Neuronal stem cell (in vitro differentiated cells): ENCODE measurements at regions not wholly inside any gene's neighbourhood (a gene's known extent, or its start where the extent isn't known, plus 50 kb on each side); places are given as distances from the start of the nearest gene placed in this dataset.
A peak's percentile ranks its signal among the peaks of the same experiment; 100 is the strongest.

Source experiments
- DNase-seq: peaks from one replicate; pipeline ENCODE4 v3.0.0-alpha.2; 2013; ENCODE audit warnings: low spot score
- H2AFZ ChIP-seq: one replicate; pipeline ENCODE4 v1.6.1; 2013; ENCODE audit warnings: mild to moderate bottlenecking, low read length, inconsistent platforms
- H2AK5ac ChIP-seq: 2 replicates; pipeline ENCODE4 v1.6.1; 2013; ENCODE audit warnings: low read depth, mild to moderate bottlenecking, inconsistent platforms, low read length, moderate library complexity, mixed read lengths
- H2BK120ac ChIP-seq: 2 replicates; pipeline ENCODE4 v1.6.1; 2013; ENCODE audit warnings: low read depth, mild to moderate bottlenecking, inconsistent platforms, low read length, moderate library complexity, mixed read lengths
- H2BK12ac ChIP-seq: one replicate; pipeline ENCODE4 v1.6.1; 2013; ENCODE audit warnings: low read length, inconsistent platforms
- H2BK15ac ChIP-seq: 2 replicates; pipeline ENCODE4 v1.6.1; 2013; ENCODE audit warnings: mild to moderate bottlenecking, low read length, inconsistent platforms, mixed read lengths
- H2BK5ac ChIP-seq: one replicate; pipeline ENCODE4 v1.6.1; 2013; ENCODE audit warnings: inconsistent platforms, mild to moderate bottlenecking, low read length, moderate library complexity
- H3K14ac ChIP-seq: one replicate; pipeline ENCODE4 v1.6.1; 2013; ENCODE audit warnings: low read length, inconsistent platforms
- H3K18ac ChIP-seq: 2 replicates; pipeline ENCODE4 v1.6.1; 2013; ENCODE audit warnings: low read length, inconsistent platforms
- H3K23ac ChIP-seq: 2 replicates; pipeline ENCODE4 v1.6.1; 2013; ENCODE audit warnings: low read depth, mild to moderate bottlenecking, mixed read lengths, low read length, inconsistent platforms; ENCODE audit not compliant: poor library complexity
- H3K27ac ChIP-seq: replicated peaks from 3 replicates; pipeline ENCODE4 v1.5.1; 2013; ENCODE audit warnings: low read length, inconsistent platforms
- H3K27me3 ChIP-seq, 3 experiments: 2 replicates each; pipeline ENCODE4 v1.6.1; 2013; ENCODE audit warnings: low read length in 3 of 3, mild to moderate bottlenecking in 2 of 3, inconsistent platforms in 1 of 3, low read depth in 1 of 3, mixed read lengths in 1 of 3, moderate library complexity in 1 of 3; ENCODE audit not compliant: control insufficient read depth in 3 of 3, insufficient read depth in 3 of 3
- H3K36me3 ChIP-seq, 2 donors: replicated peaks in 1 of 2; 2 replicates each; pipeline ENCODE4 v1.6.1; 2013; ENCODE audit warnings: low read length in 2 of 2; ENCODE audit not compliant: control insufficient read depth in 2 of 2, insufficient read depth in 2 of 2
- H3K4ac ChIP-seq: 2 replicates; pipeline ENCODE4 v1.6.1; 2013; ENCODE audit warnings: inconsistent platforms, mild to moderate bottlenecking, low read length, moderate library complexity
- H3K4me1 ChIP-seq, 2 donors: 1 replicate in 1 of 2; 2 replicates in 1 of 2; pipeline ENCODE4 v1.6.1; 2013; ENCODE audit warnings: low read length in 2 of 2, low read depth in 1 of 2; ENCODE audit not compliant: control insufficient read depth in 2 of 2, insufficient read depth in 1 of 2
- H3K4me2 ChIP-seq: one replicate; pipeline ENCODE4 v1.6.1; 2013; ENCODE audit warnings: mild to moderate bottlenecking, low read length, inconsistent platforms; ENCODE audit not compliant: insufficient read depth, poor library complexity, severe bottlenecking
- H3K4me3 ChIP-seq, 2 donors: 2 replicates each; pipeline ENCODE4 v1.5.1; 2013; ENCODE audit warnings: low read length in 2 of 2, mild to moderate bottlenecking in 2 of 2, inconsistent platforms in 1 of 2, moderate library complexity in 1 of 2
- H3K79me1 ChIP-seq: one replicate; pipeline ENCODE4 v1.6.1; 2013; ENCODE audit warnings: low read depth, mild to moderate bottlenecking, inconsistent platforms, low read length, moderate library complexity
- H3K9ac ChIP-seq: one replicate; pipeline ENCODE4 v1.6.1; 2013; ENCODE audit warnings: mild to moderate bottlenecking, low read depth, low read length, inconsistent platforms; ENCODE audit not compliant: poor library complexity
- H3K9me3 ChIP-seq, 2 donors: replicated peaks in 1 of 2; 2 replicates each; pipeline versions ENCODE3 to v1.6.1; 2013; ENCODE audit warnings: low read length in 2 of 2, mild to moderate bottlenecking in 2 of 2, inconsistent platforms in 1 of 2, low read depth in 1 of 2, mixed read lengths in 1 of 2, moderate library complexity in 1 of 2; ENCODE audit not compliant: control insufficient read depth in 2 of 2, insufficient read depth in 1 of 2
- H4K8ac ChIP-seq: one replicate; pipeline ENCODE4 v1.6.1; 2013; ENCODE audit warnings: low read depth, mild to moderate bottlenecking, inconsistent platforms, low read length, moderate library complexity
- H4K91ac ChIP-seq: one replicate; pipeline ENCODE4 v1.6.1; 2013; ENCODE audit warnings: low read length, low read depth, mild to moderate bottlenecking, inconsistent platforms; ENCODE audit not compliant: poor library complexity
- WGBS, 2 donors: extraction: QIAGEN DNeasy Blood & Tissue Kit; methylation state at CpG; one replicate each; pipeline ENCODE4 v1.1.7; 2013; ENCODE audit warnings: missing lambda C conversion rate in 2 of 2, mixed read lengths in 1 of 2; ENCODE audit not compliant: insufficient read length in 2 of 2, insufficient replicate concordance in 1 of 2; ENCODE audit errors: extremely low coverage in 2 of 2; 5-methylcytosine and 5-hydroxymethylcytosine counted together

- Histone ChIP-seq H3K4ac (no peak overlapping the region), H3K79me1 (no peaks in the 10 kb centered on the region), H3K4me3 (no peak overlapping the region), H3K27me3 (peaks cover 0 to 34% (median 0%) of the 10 kb centered on the region in 3 experiments), H2BK120ac (no peak overlapping the region), H3K18ac (no peak overlapping the region), H3K4me1 (peaks cover 3 to 15% of the 10 kb centered on the region in 2 donors), H3K36me3 (no peaks in the 10 kb centered on the region), H3K27ac (no peak overlapping the region), H2BK12ac (no peak overlapping the region), H3K9me3 (no peaks in the 10 kb centered on the region), H2AFZ (peak overlapping the region; percentile 81), H3K4me2 (no peak overlapping the region), H4K91ac (no peak overlapping the region), H3K23ac (no peak overlapping the region), H4K8ac (no peak overlapping the region), H2BK5ac (no peak overlapping the region), H2AK5ac (no peak overlapping the region), H3K9ac (no peak overlapping the region), H2BK15ac (no peak overlapping the region), H3K14ac (no peak overlapping the region)
- no peak for DNase-seq
- no CpG with 5 or more reads among the region's 3 CpGs for WGBS, 2 donors
Observed at GRCh38 chr2:126777620-126777978, 121.1 kb upstream of the TEX51 start.

- H3K4me1 ChIP-seq, result peaks cover 3 to 15% of the 10 kb centered on the region in 2 donors
- H3K27me3 ChIP-seq, result peaks cover 0 to 29% (median 0%) of the 10 kb centered on the region in 3 experiments
- no peak overlapping the region for H4K8ac ChIP-seq
- H3K4ac ChIP-seq, result no peak overlapping the region
- peak overlapping the region; percentile 45 for H2AFZ ChIP-seq
- H2BK15ac ChIP-seq, result no peak overlapping the region
- H3K18ac ChIP-seq, result peak overlapping the region; percentile 73
- no peak overlapping the region for H2BK120ac ChIP-seq
- H2AK5ac ChIP-seq, result no peak overlapping the region
- H3K27ac ChIP-seq, result peak overlapping the region; percentile 3
- H3K4me2 ChIP-seq, result peak overlapping the region; percentile 12
- no peaks in the 10 kb centered on the region for H3K36me3 ChIP-seq
- no peak overlapping the region for H3K9ac ChIP-seq
- H3K79me1 ChIP-seq, result no peaks in the 10 kb centered on the region
- no peak overlapping the region for H3K4me3 ChIP-seq
- no peaks in the 10 kb centered on the region for H3K9me3 ChIP-seq
- no peak overlapping the region for H3K23ac ChIP-seq
- H3K14ac ChIP-seq, result no peak overlapping the region
- peak; percentile 24 for DNase-seq
- no CpG with 5 or more reads among the region's 14 CpGs for whole genome bisulfite sequencing, 2 donors
- no peak overlapping the region for H2BK5ac ChIP-seq
- no peak overlapping the region for H2BK12ac ChIP-seq
- H4K91ac ChIP-seq, result no peak overlapping the region
Observed at GRCh38 chr2:126778561-126779501, 119.9 kb upstream of the TEX51 start.

GRCh38 chr2:126781206-126781605 is 117.5 kb upstream of the TEX51 start:
- Histone ChIP-seq H2AK5ac (peak overlapping the region; percentile 56), H3K23ac (no peak overlapping the region), H2BK15ac (no peak overlapping the region), H4K8ac (no peak overlapping the region), H3K36me3 (no peaks in the 10 kb centered on the region), H2AFZ (no peak overlapping the region), H3K4ac (no peak overlapping the region), H3K4me2 (no peak overlapping the region), H2BK120ac (no peak overlapping the region), H3K4me1 (peaks cover 3 to 14% of the 10 kb centered on the region in 2 donors), H3K14ac (no peak overlapping the region), H4K91ac (no peak overlapping the region), H3K4me3 (no peak overlapping the region), H3K9ac (no peak overlapping the region), H2BK5ac (no peak overlapping the region), H3K18ac (no peak overlapping the region), H3K79me1 (no peaks in the 10 kb centered on the region), H3K27me3 (peaks cover 0 to 25% (median 0%) of the 10 kb centered on the region in 3 experiments), H2BK12ac (no peak overlapping the region), H3K9me3 (no peaks in the 10 kb centered on the region), H3K27ac (no peak overlapping the region)
- WGBS, 2 donors, result no CpG with 5 or more reads among the region's 8 CpGs
- DNase-seq, result no peak

- no peak overlapping the region for H2BK15ac ChIP-seq
- H2AK5ac ChIP-seq, result peak overlapping the region; percentile 40
- no peak overlapping the region for H2BK5ac ChIP-seq
- H4K91ac ChIP-seq, result no peak overlapping the region
- H3K4me1 ChIP-seq, result peaks cover 1 to 12% of the 10 kb centered on the region in 2 donors
- H3K9me3 ChIP-seq, result no peaks in the 10 kb centered on the region
- H3K4ac ChIP-seq, result no peak overlapping the region
- no peak overlapping the region for H3K23ac ChIP-seq
- H3K14ac ChIP-seq, result peak overlapping the region; percentile 15
- no CpG with 5 or more reads among the region's 6 CpGs for WGBS, 2 donors
- H2BK120ac ChIP-seq, result no peak overlapping the region
- H3K79me1 ChIP-seq, result no peaks in the 10 kb centered on the region
- H3K9ac ChIP-seq, result no peak overlapping the region
- H3K4me3 ChIP-seq, result no peak overlapping the region
- DNase-seq, result no peak
- H2BK12ac ChIP-seq, result no peak overlapping the region
- no peak overlapping the region for H3K4me2 ChIP-seq
- H4K8ac ChIP-seq, result no peak overlapping the region
- H3K27me3 ChIP-seq, result peaks cover 0 to 22% (median 0%) of the 10 kb centered on the region in 3 experiments
- H3K27ac ChIP-seq, result no peak overlapping the region
- no peaks in the 10 kb centered on the region for H3K36me3 ChIP-seq
- peak overlapping the region; percentile 25 for H3K18ac ChIP-seq
- no peak overlapping the region for H2AFZ ChIP-seq
Observed at GRCh38 chr2:126781806-126782205, 116.9 kb upstream of the TEX51 start.
